Stimulated activated naive B cell treated with anti-CD40 and anti-IgM and Interleukin-4, amounts not matched to agents 10 μg/mL and 1 μg/mL and 100 μg/mL, for 72 hours (primary cell): ENCODE measurements at regions not wholly inside any gene's neighbourhood (a gene's known extent, or its start where the extent isn't known, plus 50 kb on each side); places are given as distances from the start of the nearest gene placed in this dataset.

ENCODE experiments used
- ATAC-seq, 2 donors: fragments of 150-1000 bp; cut with Tn5 transposase; replicated peaks; 2 replicates each; pipeline ENCODE4 v1.10.0; 2021; ENCODE audit warnings: moderate library complexity in 1 of 2
- DNase-seq: peaks from one replicate; pipeline ENCODE4 v3.0.0; 2021
- H3K27ac Mint-ChIP-seq: one replicate; pipeline ENCODE4 v1.8.0; 2022; ENCODE audit warnings: mild to moderate bottlenecking, mixed read lengths
- H3K27me3 Mint-ChIP-seq, 2 donors: one replicate each; pipeline ENCODE4 v1.8.0; 2022; ENCODE audit warnings: mixed read lengths in 2 of 2
- H3K36me3 Mint-ChIP-seq, 2 donors: one replicate each; pipeline ENCODE4 v1.8.0; 2022; ENCODE audit warnings: mixed read lengths in 2 of 2, mild to moderate bottlenecking in 1 of 2
- H3K4me1 Mint-ChIP-seq, 2 donors: one replicate each; pipeline ENCODE4 v1.8.0; 2022; ENCODE audit warnings: mixed read lengths in 2 of 2, mild to moderate bottlenecking in 1 of 2
- H3K4me3 Mint-ChIP-seq, 2 donors: one replicate each; pipeline ENCODE4 v1.8.0; 2022; ENCODE audit warnings: mild to moderate bottlenecking in 2 of 2, mixed read lengths in 2 of 2, moderate library complexity in 1 of 2
- H3K9me3 Mint-ChIP-seq, 2 donors: one replicate each; pipeline ENCODE4 v1.8.0; 2022; ENCODE audit warnings: mixed read lengths in 2 of 2, mild to moderate bottlenecking in 1 of 2

- Mint-ChIP-seq H3K9me3 (peaks cover 11 to 12% of the 10 kb centered on the region in 2 donors), H3K27me3 (peaks cover 0 to under 1% of the 10 kb centered on the region in 2 donors), H3K27ac (no peak overlapping the region), H3K4me1 (no peaks in the 10 kb centered on the region), H3K36me3 (no peaks in the 10 kb centered on the region), H3K4me3 (no peak overlapping the region)
- ATAC-seq (no peak), DNase-seq (no peak)
These were observed 153.5 kb upstream of the ZNF507 start for GRCh38 chr19:32191921-32192320.

- peaks cover 0 to 3% of the 10 kb centered on the region in 2 donors for H3K27me3 Mint-ChIP-seq
- peaks cover 12 to 13% of the 10 kb centered on the region in 2 donors for H3K9me3 Mint-ChIP-seq
- ATAC-seq: no peak
- H3K27ac Mint-ChIP-seq: no peak overlapping the region
- no peaks in the 10 kb centered on the region for H3K4me1 Mint-ChIP-seq
- DNase-seq: no peak
- no peaks in the 10 kb centered on the region for H3K36me3 Mint-ChIP-seq
- no peak overlapping the region for H3K4me3 Mint-ChIP-seq
These were observed 149.5 kb upstream of the ZNF507 start for GRCh38 chr19:32195706-32196610.

- Mint-ChIP-seq H3K4me3 (no peak overlapping the region), H3K27me3 (peaks cover 4 to 12% of the 10 kb centered on the region in 2 donors), H3K36me3 (no peaks in the 10 kb centered on the region), H3K9me3 (peaks cover 12 to 13% of the 10 kb centered on the region in 2 donors), H3K27ac (no peak overlapping the region), H3K4me1 (no peaks in the 10 kb centered on the region)
- ATAC-seq (no peak), DNase-seq (no peak)
These were observed 148.6 kb upstream of the ZNF507 start for GRCh38 chr19:32196690-32197420.

GRCh38 chr19:32197896-32198882 lies 147.2 kb upstream of the ZNF507 start:
- no peak for DNase-seq
- Mint-ChIP-seq H3K27me3 (peaks cover 9 to 26% of the 10 kb centered on the region in 2 donors), H3K36me3 (no peaks in the 10 kb centered on the region), H3K27ac (no peak overlapping the region), H3K4me1 (no peaks in the 10 kb centered on the region), H3K9me3 (peaks cover 4 to 10% of the 10 kb centered on the region in 2 donors), H3K4me3 (no peak overlapping the region)
- no peak for ATAC-seq

GRCh38 chr19:32199501-32200040 lies 145.8 kb upstream of the ZNF507 start:
- Mint-ChIP-seq H3K27me3 (peaks cover 9 to 30% of the 10 kb centered on the region in 2 donors), H3K27ac (no peak overlapping the region)
- no peak for ATAC-seq

GRCh38 chr19:32200312-32201038 lies 144.9 kb upstream of the ZNF507 start:
- H3K36me3 Mint-ChIP-seq: no peaks in the 10 kb centered on the region
- ATAC-seq (no peak), DNase-seq (no peak)
- H3K27me3 Mint-ChIP-seq: peaks cover 9 to 30% of the 10 kb centered on the region in 2 donors
- no peak overlapping the region for H3K27ac Mint-ChIP-seq
- H3K9me3 Mint-ChIP-seq: peaks cover 0 to 2% of the 10 kb centered on the region in 2 donors
- no peak overlapping the region for H3K4me3 Mint-ChIP-seq
- H3K4me1 Mint-ChIP-seq: no peaks in the 10 kb centered on the region

More at GRCh38 chr19:32199501-32200040, 145.8 kb upstream of the ZNF507 start:
- Mint-ChIP-seq H3K9me3 (peaks cover 0 to 2% of the 10 kb centered on the region in 2 donors), H3K36me3 (no peaks in the 10 kb centered on the region), H3K4me1 (no peaks in the 10 kb centered on the region), H3K4me3 (no peak overlapping the region)
- no peak for DNase-seq

- no peak overlapping the region for H3K27ac Mint-ChIP-seq
- no peaks in the 10 kb centered on the region for H3K36me3 Mint-ChIP-seq
- peaks cover 0 to 2% of the 10 kb centered on the region in 2 donors for H3K9me3 Mint-ChIP-seq
- DNase-seq: no peak
- no peak for ATAC-seq
- peaks cover 9 to 30% of the 10 kb centered on the region in 2 donors for H3K27me3 Mint-ChIP-seq
- no peaks in the 10 kb centered on the region for H3K4me1 Mint-ChIP-seq
- H3K4me3 Mint-ChIP-seq: no peak overlapping the region
These were observed 144.2 kb upstream of the ZNF507 start for GRCh38 chr19:32201211-32201610.

GRCh38 chr19:32201636-32202051 lies 143.8 kb upstream of the ZNF507 start:
- Mint-ChIP-seq H3K27me3 (peaks cover 9 to 30% of the 10 kb centered on the region in 2 donors), H3K4me3 (no peak overlapping the region), H3K36me3 (no peaks in the 10 kb centered on the region), H3K27ac (no peak overlapping the region), H3K4me1 (no peaks in the 10 kb centered on the region), H3K9me3 (peaks cover 0 to 2% of the 10 kb centered on the region in 2 donors)
- DNase-seq (no peak), ATAC-seq (peak; percentile 23 to 27)

- ATAC-seq (no peak), DNase-seq (no peak)
- Mint-ChIP-seq H3K36me3 (no peaks in the 10 kb centered on the region), H3K9me3 (peaks cover 0 to 2% of the 10 kb centered on the region in 2 donors), H3K27me3 (peaks cover 9 to 30% of the 10 kb centered on the region in 2 donors), H3K4me1 (no peaks in the 10 kb centered on the region), H3K27ac (no peak overlapping the region), H3K4me3 (no peak overlapping the region)
These were observed 143.2 kb upstream of the ZNF507 start for GRCh38 chr19:32202244-32202643.

- Mint-ChIP-seq H3K27me3 (peaks cover 9 to 30% of the 10 kb centered on the region in 2 donors), H3K4me3 (no peak overlapping the region), H3K4me1 (no peaks in the 10 kb centered on the region), H3K36me3 (no peaks in the 10 kb centered on the region), H3K27ac (no peak overlapping the region), H3K9me3 (no peaks in the 10 kb centered on the region)
- DNase-seq: no peak
- no peak for ATAC-seq
These were observed 142.2 kb upstream of the ZNF507 start for GRCh38 chr19:32203161-32203560.

GRCh38 chr19:32206065-32206464 lies 139.3 kb upstream of the ZNF507 start:
- Mint-ChIP-seq H3K36me3 (peaks cover 1 to 6% of the 10 kb centered on the region in 2 donors), H3K4me3 (no peak overlapping the region), H3K9me3 (peaks cover 5 to 13% of the 10 kb centered on the region in 2 donors), H3K27me3 (peaks cover 9 to 25% of the 10 kb centered on the region in 2 donors), H3K4me1 (no peaks in the 10 kb centered on the region), H3K27ac (no peak overlapping the region)
- ATAC-seq (no peak), DNase-seq (no peak)

GRCh38 chr19:32208060-32208459 lies 137.3 kb upstream of the ZNF507 start:
- ATAC-seq (no peak), DNase-seq (no peak)
- H3K36me3 Mint-ChIP-seq: peaks cover 1 to 8% of the 10 kb centered on the region in 2 donors
- H3K9me3 Mint-ChIP-seq: peaks cover 9 to 26% of the 10 kb centered on the region in 2 donors
- H3K27me3 Mint-ChIP-seq: peaks cover 0 to 14% of the 10 kb centered on the region in 2 donors
- no peak overlapping the region for H3K27ac Mint-ChIP-seq
- H3K4me1 Mint-ChIP-seq: no peaks in the 10 kb centered on the region
- H3K4me3 Mint-ChIP-seq: no peak overlapping the region

GRCh38 chr19:32219392-32219791 lies 126.0 kb upstream of the ZNF507 start:
- ATAC-seq (no peak), DNase-seq (no peak)
- H3K4me1 Mint-ChIP-seq: peaks cover 3 to 11% of the 10 kb centered on the region in 2 donors
- peaks cover 25 to 36% of the 10 kb centered on the region in 2 donors for H3K27me3 Mint-ChIP-seq
- no peaks in the 10 kb centered on the region for H3K36me3 Mint-ChIP-seq
- H3K9me3 Mint-ChIP-seq: no peaks in the 10 kb centered on the region
- H3K27ac Mint-ChIP-seq: no peak overlapping the region
- no peak overlapping the region for H3K4me3 Mint-ChIP-seq
